ENCODE measurements at regions not wholly inside any gene's neighbourhood (a gene's known extent, or its start where the extent isn't known, plus 50 kb on each side); places are given as distances from the start of the nearest gene placed in this dataset.

- in situ Hi-C loops (cut with HindIII; ENCODE audit: extremely low pct_ligation_motif_present, low pct_unique_long_range_greater_than_20kb): no loop called here
- TF ChIP-seq MTA1 (CRISPR knock-in tag; IDR thresholded peaks at IDR 0.05; ENCODE audit: borderline replicate concordance): no peak
- TF ChIP-seq, protein P1, sequence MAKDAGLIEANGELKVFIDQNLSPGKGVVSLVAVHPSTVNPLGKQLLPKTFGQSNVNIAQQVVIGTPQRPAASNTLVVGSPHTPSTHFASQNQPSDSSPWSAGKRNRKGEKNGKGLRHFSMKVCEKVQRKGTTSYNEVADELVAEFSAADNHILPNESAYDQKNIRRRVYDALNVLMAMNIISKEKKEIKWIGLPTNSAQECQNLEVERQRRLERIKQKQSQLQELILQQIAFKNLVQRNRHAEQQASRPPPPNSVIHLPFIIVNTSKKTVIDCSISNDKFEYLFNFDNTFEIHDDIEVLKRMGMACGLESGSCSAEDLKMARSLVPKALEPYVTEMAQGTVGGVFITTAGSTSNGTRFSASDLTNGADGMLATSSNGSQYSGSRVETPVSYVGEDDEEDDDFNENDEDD (CRISPR knock-in tag; IDR thresholded peaks at IDR 0.05; ENCODE audit: borderline replicate concordance): no peak
- TF ChIP-seq ZFP82 (CRISPR knock-in tag; IDR thresholded peaks at IDR 0.05; ENCODE audit: borderline replicate concordance): no peak
- TF ChIP-seq SNAI1 (CRISPR knock-in tag; IDR thresholded peaks at IDR 0.05; ENCODE audit: borderline replicate concordance): no peak
- TF ChIP-seq MLLT10 (CRISPR knock-in tag; IDR thresholded peaks at IDR 0.05): no peak
- TF ChIP-seq PHB2 (IDR thresholded peaks at IDR 0.05; ENCODE audit: partially characterized antibody): no peak
- TF ChIP-seq KLF9 (CRISPR knock-in tag; IDR thresholded peaks at IDR 0.05; ENCODE audit: low read depth): no peak
- no peak for TF ChIP-seq ZNF629 (CRISPR knock-in tag; conservative IDR thresholded peaks at IDR 0.05)
- no peak for TF ChIP-seq RFX3 (CRISPR knock-in tag; IDR thresholded peaks at IDR 0.05)
- no peak for TF ChIP-seq SIN3B (IDR thresholded peaks at IDR 0.05; ENCODE audit: low read length)
- TF ChIP-seq NFKBIZ (CRISPR knock-in tag; IDR thresholded peaks at IDR 0.05): no peak
- no peak for ATAC-seq
Measured at GRCh38 chr4:128510850-128511249, 223.2 kb upstream of the PGRMC2 start.

More at GRCh38 chr4:128510850-128511249, 223.2 kb upstream of the PGRMC2 start:
- no peak overlapping the region for H3K27ac ChIP-seq (ENCODE audit: extremely low read length, insufficient read depth, low read length)
- POLR2A ChIA-PET: no interaction called here
- no peaks in the 10 kb centered on the region for H3K36me3 ChIP-seq (replicated peaks in 1 of 2; ENCODE audit: control insufficient read depth in 1 of 2, insufficient read depth in 2 of 2, low read length in 2 of 2)
- H3K4me2 ChIP-seq (ENCODE audit: low read depth, low read length): no peak overlapping the region
- H4K20me1 ChIP-seq (ENCODE audit: insufficient read depth, low read length): no peaks in the 10 kb centered on the region
- no peaks in the 10 kb centered on the region for H3K9me3 ChIP-seq (ENCODE audit: low read length)
- FAIRE-seq (no peak), DNase-seq (ENCODE audit: low spot score) (no peak)
- no TSS peak for BruUV-seq (replicated peaks)
- H3K9ac ChIP-seq (ENCODE audit: insufficient read depth, low read depth, low read length): no peak overlapping the region
- intact Hi-C loops (cut with micrococcal nuclease; ENCODE audit: unreplicated experiment): no loop called here
- H3K27me3 ChIP-seq (ENCODE audit: control insufficient read depth in 1 of 2, insufficient read depth in 2 of 2, low read length in 2 of 2): no peaks in the 10 kb centered on the region
- no peaks in the 10 kb centered on the region for H3K4me1 ChIP-seq (ENCODE audit: insufficient read depth, low read length)
- CTCF ChIA-PET (ENCODE audit: low intra/inter-chr PET ratio, low total read pairs): no interaction called here
- H2AFZ ChIP-seq (ENCODE audit: low read length): no peak overlapping the region
- 28% methylated on average over 2 of the region's 2 CpGs for WGBS (ENCODE audit: low lambda C conversion rate)
- no peak overlapping the region for H3K4me3 ChIP-seq (replicated peaks in 1 of 3; ENCODE audit: insufficient read depth in 1 of 3, low read depth in 2 of 3, low read length in 3 of 3)
- no peaks in the 10 kb centered on the region for H3K79me2 ChIP-seq (ENCODE audit: insufficient read depth, low read length)

All from HepG2 (cell line).